GM18505 (cell line): ENCODE measurements at regions not wholly inside any gene's neighbourhood (a gene's known extent, or its start where the extent isn't known, plus 50 kb on each side); places are given as distances from the start of the nearest gene placed in this dataset.
"Not testable (repeated sequence)": the region's sequence is repeated elsewhere in the genome, so short reads cannot be mapped to it uniquely, and the experiment has no call there.

ENCODE experiments used
- ATAC-seq: cut with Tn5 transposase; IDR thresholded peaks from one replicate; pipeline ENCODE4 v1.9.1; 2021; ENCODE audit not compliant: unreplicated experiment
- POLR2A ChIP-seq: IDR thresholded peaks from 4 replicates; pipeline ENCODE4 v1.6.1; 2011; ENCODE audit warnings: borderline replicate concordance; ENCODE audit not compliant: insufficient read depth, insufficient read length; ENCODE audit errors: extremely low read depth

DNA sequence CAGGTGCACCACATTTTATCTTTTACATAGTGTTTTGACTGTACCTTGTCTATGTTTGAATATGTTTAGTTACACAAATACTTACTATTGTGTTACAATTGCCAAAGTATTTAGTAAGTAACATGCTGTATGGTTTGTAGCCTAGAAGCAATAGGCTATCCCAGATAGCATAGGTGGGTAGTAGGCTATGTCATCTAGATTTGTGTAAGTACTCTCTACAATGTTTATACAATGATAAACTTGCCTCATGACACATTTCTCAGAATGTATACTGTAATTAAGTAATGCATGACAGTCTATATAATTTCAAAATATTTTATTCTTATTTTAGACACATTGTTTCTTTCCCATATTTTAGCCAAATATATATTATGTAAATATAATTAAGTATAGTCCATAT, 836.8 kb upstream of the CDH9 start:
- no peak for TF ChIP-seq POLR2A
- ATAC-seq, result no peak

DNA sequence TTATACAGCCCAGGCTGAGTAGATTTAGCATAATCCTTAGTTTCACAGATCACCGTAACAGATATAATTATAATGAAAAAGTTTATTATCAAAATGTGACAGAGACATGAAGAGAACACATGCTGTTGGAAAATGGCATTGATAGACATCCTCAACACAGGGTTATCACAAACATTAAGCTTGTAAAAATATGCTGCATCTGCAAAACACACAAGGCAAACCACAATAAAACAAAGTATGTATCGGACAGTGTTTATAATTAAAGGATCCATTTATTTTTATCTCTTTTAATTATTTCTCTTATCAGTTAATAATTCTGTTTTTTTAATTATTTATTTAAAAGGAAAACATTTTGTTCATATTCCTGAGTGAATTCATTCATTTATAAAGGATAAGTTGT, 829.9 kb upstream of the CDH9 start:
- no peak for TF ChIP-seq POLR2A
- no peak for ATAC-seq

GRCh38 chr5:27855491-27855890, 817.1 kb upstream of the CDH9 start:
- ATAC-seq, result no peak
- TF ChIP-seq POLR2A, result no peak

DNA sequence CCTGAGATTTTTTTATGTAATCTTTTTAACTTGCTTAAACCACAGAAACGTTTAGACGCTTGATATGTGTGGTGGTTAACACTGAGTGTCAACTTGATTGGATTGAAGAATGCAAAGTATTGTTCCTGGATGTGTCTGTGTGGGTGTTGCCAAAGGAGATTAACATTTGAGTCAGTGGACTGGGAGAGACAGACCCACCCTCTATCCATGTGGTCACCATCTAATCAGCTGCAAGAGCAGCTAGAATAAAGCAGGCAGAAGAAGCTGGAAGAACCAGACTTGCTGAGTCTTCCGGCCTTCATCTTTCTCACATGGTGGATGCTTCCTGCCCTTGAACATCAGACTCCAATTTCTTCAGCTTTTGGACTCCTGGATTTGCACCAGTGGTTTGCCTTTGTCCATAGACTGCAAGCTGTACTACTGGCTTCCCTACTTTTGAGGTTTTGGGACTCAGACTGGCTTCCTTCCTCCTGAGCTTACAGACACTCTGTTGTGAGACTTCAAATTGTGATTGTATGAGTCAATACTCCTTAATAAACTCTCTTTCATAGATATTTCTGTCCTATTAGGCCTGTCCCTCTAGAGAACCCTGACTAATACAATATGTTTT, 816.0 kb upstream of the CDH9 start:
- ATAC-seq, result no peak
- no peak for TF ChIP-seq POLR2A

GRCh38 chr5:27845248-27845647, 806.9 kb upstream of the CDH9 start:
- ATAC-seq, result no peak

DNA sequence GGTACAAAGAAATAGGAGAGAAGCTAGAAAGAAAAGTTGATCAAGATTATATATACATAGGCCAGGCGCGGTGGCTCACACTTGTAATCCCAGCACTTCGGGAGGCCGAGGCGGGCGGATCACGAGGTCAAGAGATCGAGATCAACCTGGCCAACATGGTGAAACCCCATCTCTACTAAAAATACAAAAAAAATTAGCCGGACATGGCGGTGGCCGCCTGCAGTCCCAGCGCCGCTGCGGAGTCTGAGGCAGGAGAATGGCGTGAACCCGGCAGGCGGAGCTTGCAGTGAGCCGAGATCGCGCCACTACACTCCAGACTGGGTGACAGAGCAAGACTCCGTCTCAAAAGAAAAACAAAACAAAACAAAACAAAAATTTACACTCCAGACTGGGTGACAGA, 798.3 kb upstream of the CDH9 start:
- ATAC-seq, result not testable (repeated sequence)

More at GRCh38 chr5:27845248-27845647, 806.9 kb upstream of the CDH9 start:
- TF ChIP-seq POLR2A, result no peak

GRCh38 chr5:27832886-27833285, 794.5 kb upstream of the CDH9 start:
- no peak for TF ChIP-seq POLR2A
- no peak for ATAC-seq

DNA sequence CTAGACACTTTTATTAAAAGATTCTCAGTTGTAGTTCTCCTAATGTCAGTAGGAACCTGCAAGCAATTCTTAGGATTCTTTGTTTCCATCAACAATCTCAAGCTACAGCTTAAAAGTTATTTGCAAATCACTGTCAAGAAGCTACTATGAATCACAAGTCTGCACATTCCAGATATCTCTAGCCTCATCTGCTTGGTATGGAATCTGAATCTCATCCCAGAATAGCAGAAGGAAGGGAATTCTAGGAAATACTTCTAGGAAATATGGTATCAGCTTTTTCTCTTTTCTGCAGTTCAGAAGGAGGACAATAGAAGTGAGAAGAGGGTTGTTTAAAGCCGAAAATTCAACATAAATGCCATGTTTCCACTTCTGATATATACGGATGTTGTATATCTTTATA, 792.2 kb upstream of the CDH9 start:
- TF ChIP-seq POLR2A, result no peak
- no peak for ATAC-seq

GRCh38 chr5:27821681-27822080, 783.3 kb upstream of the CDH9 start:
- TF ChIP-seq POLR2A, result no peak
- no peak for ATAC-seq

GRCh38 chr5:27818888-27819287, 780.5 kb upstream of the CDH9 start:
- no peak for ATAC-seq
- TF ChIP-seq POLR2A, result no peak

DNA sequence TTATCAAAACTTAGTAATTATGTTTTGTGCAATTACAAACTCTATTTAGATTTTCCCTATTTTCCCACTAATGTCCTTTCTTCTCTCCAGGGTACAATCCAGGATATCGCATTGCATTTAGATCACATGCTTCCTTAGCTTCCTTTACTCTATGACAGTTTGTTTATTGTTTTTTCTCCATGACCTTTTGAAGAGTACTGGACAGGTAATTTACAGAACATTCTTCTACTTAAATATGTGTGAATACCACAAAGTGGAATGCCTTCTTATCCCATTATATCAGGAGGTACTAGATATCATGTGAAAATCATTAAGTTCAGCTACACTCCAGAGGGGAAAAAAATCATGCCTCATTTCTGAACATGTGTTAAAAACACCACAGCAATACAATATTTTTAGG, 776.6 kb upstream of the CDH9 start:
- ATAC-seq, result no peak
- no peak for TF ChIP-seq POLR2A

DNA sequence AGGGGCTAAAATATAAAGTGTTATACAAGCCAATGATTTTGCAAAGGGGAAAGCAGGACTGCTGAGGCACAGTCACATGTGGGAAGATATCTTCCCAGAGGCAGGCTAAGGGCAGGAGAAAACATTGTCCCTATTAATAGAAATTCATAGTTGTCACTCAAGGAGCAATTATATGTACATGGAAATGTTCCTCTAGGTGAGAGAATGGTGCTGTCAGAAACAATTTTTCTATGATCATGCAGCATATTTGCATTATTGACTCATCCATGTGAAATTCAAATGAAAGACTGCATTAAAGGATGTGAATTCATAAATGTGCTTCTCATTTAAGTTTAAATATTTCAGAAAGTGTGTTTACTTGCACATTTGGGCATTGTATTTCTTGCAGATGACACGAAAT, 775.9 kb upstream of the CDH9 start:
- ATAC-seq, result no peak
- no peak for TF ChIP-seq POLR2A

GRCh38 chr5:27810458-27810857, 772.1 kb upstream of the CDH9 start:
- no peak for ATAC-seq

DNA sequence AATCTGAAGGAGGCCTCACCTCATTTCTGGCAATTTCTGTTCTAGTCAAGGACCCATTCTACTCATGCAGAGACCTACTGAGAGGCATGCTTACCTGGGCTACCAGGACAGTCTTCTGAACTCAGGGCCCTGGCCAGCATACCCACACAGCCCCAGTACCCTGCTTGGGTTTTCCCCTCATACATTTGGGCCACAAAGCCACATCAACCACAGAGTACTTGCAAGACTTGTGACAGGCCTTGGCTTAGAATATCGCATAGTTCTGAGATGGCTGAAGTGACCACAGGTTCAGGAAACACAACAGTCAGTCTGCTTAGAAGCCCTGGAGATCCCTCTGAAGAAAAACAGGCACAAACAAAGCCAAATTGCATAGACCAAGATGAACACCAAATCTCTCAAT, 758.8 kb upstream of the CDH9 start:
- TF ChIP-seq POLR2A, result no peak

More at GRCh38 chr5:27810458-27810857, 772.1 kb upstream of the CDH9 start:
- no peak for TF ChIP-seq POLR2A

DNA sequence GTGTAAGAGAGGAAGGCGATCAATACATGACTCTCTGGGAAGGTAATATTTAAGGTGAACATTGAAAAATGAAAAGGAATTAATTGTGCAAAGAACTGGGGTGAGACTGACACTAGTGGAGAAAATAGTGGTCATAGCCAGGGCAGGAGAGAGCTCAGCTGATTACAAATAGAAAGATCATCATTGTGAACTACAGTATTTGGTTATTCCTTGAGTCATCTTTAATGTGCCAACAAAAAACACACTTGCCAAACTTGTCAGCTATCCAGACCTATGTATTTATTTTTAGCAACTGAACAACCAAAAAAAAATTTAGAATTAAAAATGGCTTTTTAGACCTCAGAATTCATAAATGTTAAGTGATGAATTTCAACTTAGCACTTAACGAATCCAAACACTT, 749.8 kb upstream of the CDH9 start:
- no peak for ATAC-seq
- TF ChIP-seq POLR2A, result no peak

More for the DNA sequence above, 758.8 kb upstream of the CDH9 start:
- ATAC-seq, result no peak

GRCh38 chr5:27784317-27784716, 745.9 kb upstream of the CDH9 start:
- no peak for ATAC-seq
- no peak for TF ChIP-seq POLR2A

DNA sequence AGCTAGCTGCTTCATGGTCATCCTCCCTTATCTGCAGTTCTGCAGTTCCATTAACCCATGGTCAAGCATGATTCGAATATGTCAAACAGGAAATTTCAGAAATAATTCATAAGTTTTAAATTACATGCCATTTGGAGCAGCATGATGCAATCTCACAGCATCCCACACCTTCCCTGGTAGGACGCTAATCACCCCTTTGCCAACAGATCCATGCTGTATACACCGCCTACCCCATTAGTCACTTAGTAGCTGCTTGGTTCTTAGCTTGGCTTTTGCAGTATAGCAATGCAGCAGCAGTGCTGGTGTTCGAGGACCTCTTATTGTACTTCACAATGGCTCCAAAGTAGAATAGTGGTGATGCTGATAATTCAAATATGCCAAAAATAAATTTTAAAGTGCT, 739.7 kb upstream of the CDH9 start:
- ATAC-seq, result no peak
- no peak for TF ChIP-seq POLR2A
